ENCODE measurements at regions not wholly inside any gene's neighbourhood (a gene's known extent, or its start where the extent isn't known, plus 50 kb on each side); places are given as distances from the start of the nearest gene placed in this dataset.

- no peak for TF ChIP-seq CTCF (IDR thresholded peaks at IDR 0.05)
- Histone ChIP-seq H3K4me3 (no peak overlapping the region), H3K36me3 (no peaks in the 10 kb centered on the region), H3K27ac (no peak overlapping the region), H3K27me3 (no peaks in the 10 kb centered on the region), H3K9me3 (peaks cover 0 to 35% (median 23%) of the 10 kb centered on the region in 11 donors), H3K4me1 (no peaks in the 10 kb centered on the region)
- intact Hi-C loops (cut with DNase I): no loop called here
- no peak for ATAC-seq
- DNase-seq: no peak
- WGBS, 2 donors: 41 to 75% methylated on average over 1 of the region's 1 CpG
Measured at GRCh38 chr12:76195920-76196319, 111.4 kb upstream of the NAP1L1 start.

- Histone ChIP-seq H3K36me3 (no peaks in the 10 kb centered on the region), H3K4me1 (no peaks in the 10 kb centered on the region), H3K27ac (no peak overlapping the region), H3K4me3 (no peak overlapping the region), H3K9me3 (peaks cover 0 to 25% (median 13%) of the 10 kb centered on the region in 11 donors), H3K27me3 (no peaks in the 10 kb centered on the region)
- no peak for TF ChIP-seq CTCF (IDR thresholded peaks at IDR 0.05)
- intact Hi-C loops (cut with DNase I): no loop called here
- ATAC-seq (no peak), DNase-seq (no peak)
Measured at GRCh38 chr12:76194724-76195123, 110.2 kb upstream of the NAP1L1 start.

- intact Hi-C loops (cut with DNase I): no loop called here
- no peak for TF ChIP-seq CTCF (IDR thresholded peaks at IDR 0.05)
- H3K9me3 ChIP-seq: peaks cover 0 to 17% (median 8%) of the 10 kb centered on the region in 11 donors
- H3K27ac ChIP-seq: no peak overlapping the region
- no peak overlapping the region for H3K4me3 ChIP-seq
- DNase-seq (no peak), ATAC-seq (no peak)
- no peaks in the 10 kb centered on the region for H3K36me3 ChIP-seq
- H3K4me1 ChIP-seq: no peaks in the 10 kb centered on the region
- H3K27me3 ChIP-seq: no peaks in the 10 kb centered on the region
- WGBS, 2 donors: 79 to 83% methylated on average over 4 of the region's 4 CpGs
Measured at GRCh38 chr12:76193961-76194360, 109.5 kb upstream of the NAP1L1 start.

GRCh38 chr12:76192416-76192815 is 107.9 kb upstream of the NAP1L1 start:
- H3K27me3 ChIP-seq: peaks cover 0 to 6% (median 0%) of the 10 kb centered on the region in 7 donors
- 83 to 85% methylated on average over 4 of the region's 4 CpGs for WGBS, 2 donors
- no peak overlapping the region for H3K4me3 ChIP-seq
- H3K27ac ChIP-seq: no peak overlapping the region
- DNase-seq (no peak), ATAC-seq (no peak)
- TF ChIP-seq CTCF (IDR thresholded peaks at IDR 0.05): no peak
- intact Hi-C loops (cut with DNase I): no loop called here
- no peaks in the 10 kb centered on the region for H3K36me3 ChIP-seq
- no peaks in the 10 kb centered on the region for H3K4me1 ChIP-seq
- peaks cover 0 to 2% (median 0%) of the 10 kb centered on the region in 11 donors for H3K9me3 ChIP-seq

GRCh38 chr12:76190299-76190698 is 105.8 kb upstream of the NAP1L1 start:
- ATAC-seq: no peak
- no peak for DNase-seq
- WGBS, 2 donors: 76 to 78% methylated on average over 2 of the region's 2 CpGs
- Histone ChIP-seq H3K9me3 (no peaks in the 10 kb centered on the region), H3K27ac (no peak overlapping the region), H3K4me3 (no peak overlapping the region), H3K4me1 (no peaks in the 10 kb centered on the region), H3K27me3 (peaks cover 0 to 7% (median 0%) of the 10 kb centered on the region in 7 donors), H3K36me3 (no peaks in the 10 kb centered on the region)
- intact Hi-C loops (cut with DNase I): no loop called here
- no peak for TF ChIP-seq CTCF (IDR thresholded peaks at IDR 0.05)
